ENCODE measurements at regions not wholly inside any gene's neighbourhood (a gene's known extent, or its start where the extent isn't known, plus 50 kb on each side); places are given as distances from the start of the nearest gene placed in this dataset.

DNA sequence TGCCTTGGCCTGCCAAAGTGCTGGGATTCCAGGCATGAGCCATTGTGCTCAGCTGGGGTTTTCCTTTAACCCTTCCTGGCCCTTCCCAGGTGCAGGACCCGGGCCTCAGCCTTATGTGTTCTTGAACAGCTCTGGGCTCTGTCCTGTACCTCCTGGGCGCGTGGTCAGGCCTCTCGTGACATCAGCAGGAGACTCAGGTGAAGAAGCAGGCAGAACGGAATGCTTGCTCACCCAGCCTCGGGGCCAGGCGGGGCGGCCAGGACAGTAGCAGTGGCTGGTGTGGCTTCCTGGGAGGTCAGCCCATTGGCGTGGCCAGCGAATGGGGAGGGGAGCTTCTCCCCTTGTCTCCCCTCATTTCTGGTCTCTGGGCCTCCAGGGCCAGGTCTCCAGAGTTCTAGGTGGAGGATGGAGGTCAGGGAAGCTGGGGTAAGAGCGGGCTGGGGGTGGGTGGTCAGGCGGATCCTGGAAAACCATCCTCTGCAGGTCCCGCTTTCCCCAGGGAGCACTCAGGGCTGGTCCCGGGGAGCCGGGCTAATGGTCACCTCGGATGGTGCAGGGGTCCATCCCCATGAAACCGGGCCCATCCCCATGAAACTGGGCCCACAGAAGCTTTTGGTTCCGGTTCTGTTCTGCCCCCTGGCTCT, 281.5 kb downstream of the SEC14L1 start:
- no peak for DNase-seq

DNA sequence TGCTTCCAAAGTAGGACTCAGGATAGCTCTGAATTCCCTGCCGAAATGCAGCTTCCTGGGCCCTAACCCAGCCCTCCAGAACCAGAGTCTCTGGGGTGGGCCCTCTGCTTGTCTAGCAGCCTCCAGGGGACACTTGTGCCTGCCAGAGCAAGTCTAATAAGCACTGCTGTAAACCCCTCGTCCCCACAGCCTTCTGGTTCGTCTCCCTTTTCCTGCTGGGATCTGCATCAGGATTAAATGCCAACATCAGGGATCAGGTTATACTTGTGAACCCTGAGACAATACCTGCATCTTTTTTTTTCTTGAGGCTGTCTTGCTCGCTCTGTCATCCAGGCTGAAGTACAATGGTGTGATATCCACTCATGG, 282.0 kb downstream of the SEC14L1 start:
- DNase-seq, result peak; percentile 26

DNA sequence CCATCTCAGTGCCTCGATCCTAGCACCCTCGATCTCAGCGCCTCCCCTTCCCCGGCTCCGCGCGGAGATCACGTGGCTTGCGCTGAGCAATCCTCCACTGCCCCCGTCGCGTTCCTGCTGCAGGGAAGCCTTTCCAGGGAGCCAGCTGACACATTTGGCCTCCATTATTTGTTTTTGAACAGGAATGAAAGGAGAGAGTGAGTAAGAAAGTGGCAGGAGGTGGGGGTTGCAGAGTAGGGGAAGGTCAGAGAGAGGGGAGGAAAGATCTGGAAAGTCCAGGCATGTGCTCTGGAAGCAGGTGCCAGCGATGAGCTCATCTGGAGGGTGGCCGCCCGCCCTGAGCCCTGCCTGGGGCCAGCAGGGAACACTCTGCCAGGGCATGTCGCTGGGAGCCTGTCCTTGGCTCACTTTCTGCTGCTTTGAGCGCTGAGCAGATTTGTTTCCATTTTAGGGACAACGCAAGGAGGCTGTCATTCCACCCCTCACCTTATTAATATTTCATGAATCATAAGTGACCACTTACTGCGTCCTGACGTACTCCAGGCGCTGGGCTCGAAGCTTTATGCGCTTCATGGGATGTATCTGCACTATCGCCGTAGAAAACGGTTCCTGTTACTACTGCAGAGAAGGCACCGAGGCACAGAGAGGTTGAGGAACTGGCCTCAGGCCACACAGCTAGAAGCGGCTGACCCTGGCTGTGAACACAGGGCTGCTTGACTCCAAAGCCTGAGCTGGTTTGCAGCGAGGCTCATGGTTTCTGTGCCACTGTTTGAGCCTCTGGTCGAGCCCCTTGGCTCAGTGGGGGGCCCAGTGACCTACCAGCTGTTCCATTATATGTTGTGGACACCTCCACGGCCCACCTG, 283.1 kb downstream of the SEC14L1 start:
- no peak for DNase-seq

DNA sequence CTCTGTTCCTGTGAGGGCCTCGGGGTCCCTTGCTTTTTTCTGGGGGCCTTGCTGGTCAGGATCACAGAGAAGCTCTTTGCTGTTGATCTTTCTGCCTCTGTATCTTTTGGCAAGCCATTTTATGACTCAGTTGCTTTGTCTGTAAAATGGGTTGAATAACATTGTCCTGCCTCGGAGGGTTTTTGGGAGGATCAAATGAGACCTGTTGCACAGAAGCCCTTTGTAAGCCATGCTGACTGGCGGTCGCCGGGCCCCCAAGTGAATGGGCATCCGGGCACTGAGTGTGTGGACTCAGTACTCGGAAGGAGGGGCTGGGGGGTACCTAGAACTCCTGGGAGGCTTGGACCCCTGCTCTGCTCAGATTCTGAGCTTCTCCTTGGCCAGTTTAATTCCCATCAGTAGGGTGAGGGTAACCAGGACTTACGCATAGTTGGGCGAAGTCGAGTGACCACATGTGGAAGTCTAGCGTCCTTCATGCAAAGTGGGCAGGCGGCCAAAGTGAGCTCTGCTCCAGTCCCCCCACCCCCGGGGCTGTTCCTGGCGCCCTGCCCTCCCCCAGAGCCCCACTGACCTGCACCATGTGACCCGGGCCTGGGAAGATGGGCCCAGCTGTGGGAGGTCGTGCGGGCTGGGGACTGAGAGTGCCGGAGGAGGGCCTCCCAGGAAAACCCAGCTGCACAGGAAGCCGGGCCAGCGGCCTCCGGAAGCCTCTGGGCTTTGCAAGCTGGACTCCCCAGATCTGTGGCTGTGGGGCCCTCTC, 284.0 kb downstream of the SEC14L1 start:
- no peak for DNase-seq

DNA sequence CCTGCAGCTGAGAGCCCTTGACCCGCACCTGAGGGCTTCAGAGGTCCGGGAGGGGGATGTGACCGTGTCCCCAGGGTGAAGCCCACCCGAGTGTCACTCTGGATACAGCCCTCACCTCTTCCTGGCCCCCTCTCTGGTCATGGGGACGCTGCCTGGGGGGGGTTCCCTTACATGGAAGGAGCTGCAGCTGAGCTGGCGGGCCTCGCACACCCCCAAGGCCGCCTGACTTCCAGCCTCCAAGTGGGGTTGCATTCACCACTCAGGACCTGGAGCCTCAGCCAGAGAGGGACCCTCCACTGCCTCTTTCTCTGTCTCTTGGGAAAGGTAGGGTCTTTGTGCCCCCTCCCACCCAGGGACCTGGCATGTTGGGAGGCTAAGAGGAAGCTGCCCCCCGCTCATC, 284.6 kb downstream of the SEC14L1 start:
- no peak for DNase-seq

- DNase-seq, result peak; percentile 40
Observed at GRCh38 chr17:77425791-77426641, 285.2 kb downstream of the SEC14L1 start.

DNA sequence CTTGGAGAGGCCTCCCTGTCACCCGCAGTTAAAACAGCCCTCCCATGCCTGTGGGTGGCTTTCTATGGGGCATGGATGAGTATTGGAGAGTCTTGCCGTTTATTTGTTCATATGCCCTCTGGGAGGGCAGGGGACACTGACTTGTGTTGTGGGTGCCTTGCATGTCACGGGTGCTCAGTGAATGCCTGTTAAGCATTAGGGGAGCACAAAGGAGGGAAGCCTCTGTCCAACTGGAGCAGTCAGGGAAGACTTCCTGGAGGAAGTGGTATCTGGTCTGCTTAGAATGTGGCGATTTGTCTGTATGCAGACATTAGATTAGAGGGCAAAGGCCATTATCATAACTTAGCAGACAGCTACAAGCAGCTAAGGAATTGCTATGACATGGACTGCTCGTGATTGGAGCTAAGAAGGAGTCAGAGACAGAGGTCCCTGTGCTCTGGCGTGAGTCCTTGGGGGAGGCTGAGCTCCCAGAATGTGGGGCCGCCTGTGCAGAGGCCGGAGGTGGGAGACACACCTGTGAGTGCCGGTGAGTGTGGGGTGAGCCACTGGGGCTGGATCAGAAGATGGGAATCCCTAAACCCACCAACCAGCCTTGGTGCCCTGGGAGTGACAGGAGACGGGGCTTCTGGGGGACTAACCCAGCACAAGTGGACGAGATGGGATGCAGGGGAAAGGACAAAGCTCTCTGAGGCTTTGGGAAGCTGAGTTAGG, 286.1 kb downstream of the SEC14L1 start:
- no peak for DNase-seq

DNA sequence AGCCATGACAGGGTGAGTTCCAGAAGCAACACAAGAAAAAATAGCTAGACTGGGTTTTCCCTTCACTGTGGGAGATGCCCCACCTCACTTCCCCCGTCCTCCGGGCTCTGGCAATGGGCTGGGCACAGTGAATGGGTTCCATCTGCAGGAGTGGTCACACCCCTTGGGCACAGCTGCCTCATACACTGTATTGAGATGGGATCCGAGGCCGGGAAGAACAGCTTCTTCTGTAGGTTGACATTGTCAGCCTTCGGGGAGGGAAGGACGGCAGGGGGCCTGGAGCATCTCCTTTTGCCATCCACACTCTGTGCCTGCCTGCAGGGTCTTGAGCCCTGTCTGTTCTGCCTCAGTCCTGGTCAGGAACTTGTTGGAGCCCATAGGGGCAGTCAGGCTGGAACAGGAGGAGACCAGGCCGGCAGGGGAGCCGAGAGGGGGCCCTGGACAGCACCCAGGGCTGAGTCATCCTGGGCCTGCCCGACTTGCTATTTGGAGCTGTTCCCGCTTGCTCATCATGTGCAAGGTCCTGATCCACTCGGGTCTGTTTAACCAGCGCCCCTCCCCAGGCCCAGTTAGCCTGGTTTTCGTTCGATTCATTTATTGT, 286.7 kb downstream of the SEC14L1 start:
- DNase-seq, result no peak

DNA sequence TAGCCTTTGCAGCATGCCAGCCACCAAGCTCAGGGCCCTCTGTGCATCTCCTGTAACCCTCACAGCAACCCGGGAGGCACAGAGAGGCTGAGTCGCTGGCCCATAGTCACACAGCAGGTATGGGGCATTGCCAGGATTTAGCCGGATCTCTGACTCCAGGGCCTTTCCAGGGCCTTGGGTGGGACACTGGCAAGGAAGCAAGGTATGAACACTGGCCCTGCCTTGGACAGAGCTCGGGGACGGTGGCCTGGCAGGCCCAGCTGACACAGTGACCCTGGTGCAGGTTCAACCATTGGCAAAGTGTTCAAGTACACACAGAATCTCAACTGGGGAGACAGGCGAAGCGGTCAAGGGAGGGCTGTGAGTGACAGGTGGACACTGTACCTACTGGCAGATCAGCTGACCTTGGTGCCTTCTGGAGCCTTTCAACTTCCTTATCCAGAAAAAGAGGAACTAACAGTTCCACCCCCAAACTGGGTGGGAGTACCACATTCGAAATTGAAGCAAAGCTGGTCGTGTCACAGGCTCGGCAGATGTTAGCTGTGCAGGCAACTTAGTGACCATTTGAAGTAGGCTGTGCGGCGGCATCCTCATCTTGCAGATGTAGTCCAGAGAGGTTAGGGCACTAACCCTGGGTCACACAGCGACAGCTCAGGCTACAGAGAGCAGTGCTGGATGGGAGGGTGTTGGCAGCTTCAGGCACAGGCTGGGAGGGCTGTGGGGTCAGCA, 287.4 kb downstream of the SEC14L1 start:
- no peak for DNase-seq

- DNase-seq, result no peak
Observed at GRCh38 chr17:77428749-77429368, 288.1 kb downstream of the SEC14L1 start.

DNA sequence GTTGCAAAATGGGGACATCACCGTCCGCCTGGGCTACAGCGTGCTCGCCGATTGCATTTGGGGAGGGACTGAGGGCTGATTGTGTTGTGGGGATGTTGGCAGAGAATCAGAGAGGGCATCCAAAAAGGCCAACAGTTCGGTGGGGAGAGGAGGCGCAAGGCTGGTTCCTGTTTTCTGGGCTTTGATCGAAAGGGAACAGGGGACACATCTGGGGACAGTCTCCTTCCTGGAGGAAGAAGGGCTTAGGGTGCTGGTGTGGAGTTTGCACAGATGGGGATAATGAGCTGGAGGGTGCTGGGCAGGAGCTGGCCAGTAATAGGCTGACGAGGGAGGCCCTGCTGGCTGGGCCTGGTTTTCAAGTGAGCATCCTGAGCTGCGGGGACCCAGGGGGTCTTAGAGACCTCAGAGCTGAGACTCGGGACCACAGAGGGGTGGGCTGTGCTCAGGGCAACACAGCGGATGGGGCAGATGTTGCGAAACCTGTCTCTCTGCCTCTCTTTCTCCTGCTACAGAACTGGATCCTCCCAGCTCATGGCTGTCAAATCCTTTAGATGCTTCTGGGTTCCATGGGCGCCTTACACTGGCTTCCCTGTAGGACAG, 288.7 kb downstream of the SEC14L1 start:
- DNase-seq, result peak; percentile 78

- DNase-seq, result peak; percentile 87
Observed at GRCh38 chr17:77429969-77430752, 289.4 kb downstream of the SEC14L1 start.

DNA sequence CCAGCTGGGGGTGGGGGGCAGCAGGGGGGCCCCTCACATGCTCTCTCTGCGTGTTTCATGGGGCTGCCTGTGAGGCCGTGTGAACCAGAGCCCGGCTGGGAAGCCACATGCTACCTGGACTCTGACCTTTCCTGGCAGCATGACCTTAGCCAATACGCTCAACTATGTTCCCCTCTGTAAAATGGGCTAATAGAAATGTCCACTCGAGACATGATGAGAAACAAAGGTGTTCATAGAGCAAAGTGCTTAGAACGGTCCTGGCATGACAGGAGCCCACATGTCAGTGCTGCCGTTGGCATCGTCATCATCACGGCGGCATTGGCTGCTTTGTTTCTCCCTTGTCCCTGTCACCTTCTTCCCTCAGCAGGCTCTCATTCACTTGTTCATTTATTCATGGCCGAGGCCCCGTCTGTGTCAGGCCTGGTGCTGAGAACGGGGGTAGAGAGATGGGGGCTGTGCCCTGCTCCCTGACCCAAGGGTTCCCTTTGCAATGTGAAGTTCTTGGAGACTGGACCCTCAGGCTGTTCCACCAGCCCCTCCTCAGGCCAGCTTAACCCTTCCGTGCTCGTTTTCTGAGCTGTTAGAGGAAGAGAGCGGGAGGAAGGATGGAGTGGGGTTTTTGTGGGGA, 291.4 kb downstream of the SEC14L1 start:
- DNase-seq, result no peak

DNA sequence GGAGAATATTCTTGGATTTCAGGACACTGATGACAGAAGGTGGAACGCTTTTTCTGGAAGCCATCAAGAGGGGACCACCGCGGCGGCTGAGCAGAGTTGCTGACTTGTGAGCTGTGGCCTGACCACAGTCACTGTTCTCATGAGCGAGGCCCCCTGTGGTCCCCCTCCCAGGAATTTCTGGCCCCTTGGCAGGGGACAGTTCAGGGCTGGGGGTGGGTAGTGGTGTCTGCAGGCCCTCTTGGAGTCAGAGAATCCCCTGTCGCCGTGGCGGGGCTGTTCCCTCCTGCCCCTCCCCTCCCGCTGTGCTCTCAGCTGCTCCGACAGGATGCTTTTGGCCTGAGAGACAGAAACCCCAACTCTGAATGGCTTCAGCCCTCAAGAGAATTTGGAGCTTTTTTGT, 292.0 kb downstream of the SEC14L1 start:
- DNase-seq, result no peak

- no peak for DNase-seq
Observed at GRCh38 chr17:77433385-77434135, 292.8 kb downstream of the SEC14L1 start.

- DNase-seq, result no peak
Observed at GRCh38 chr17:77434136-77435114, 293.7 kb downstream of the SEC14L1 start.
